T-helper 17 cell (primary cell): ENCODE measurements at regions not wholly inside any gene's neighbourhood (a gene's known extent, or its start where the extent isn't known, plus 50 kb on each side); places are given as distances from the start of the nearest gene placed in this dataset.

Experiments used
- ATAC-seq: fragments of 150-1000 bp; cut with Tn5 transposase; 2 replicates; pipeline ENCODE4 v1.10.0; 2021; ENCODE audit warnings: mild to moderate bottlenecking, moderate library complexity
- DNase-seq, 3 donors: peaks; one replicate each; pipeline versions ENCODE4 v3.0.0 to v3.0.0-alpha.2; 2020 to 2021
- H3K9me3 ChIP-seq: one replicate; pipeline ENCODE4 v1.7.0; 2013; ENCODE audit warnings: low read length, mild to moderate bottlenecking; ENCODE audit not compliant: control insufficient read depth, poor library complexity, severe bottlenecking
- H3K27ac Mint-ChIP-seq: one replicate; pipeline ENCODE4 v1.8.0; 2022; ENCODE audit warnings: mild to moderate bottlenecking, moderate library complexity, mixed read lengths
- H3K27me3 Mint-ChIP-seq: one replicate; pipeline ENCODE4 v1.8.0; 2022; ENCODE audit warnings: mixed read lengths
- H3K36me3 Mint-ChIP-seq: one replicate; pipeline ENCODE4 v1.8.0; 2022; ENCODE audit warnings: low read depth, mixed read lengths
- H3K4me1 Mint-ChIP-seq: one replicate; pipeline ENCODE4 v1.8.0; 2022; ENCODE audit warnings: mild to moderate bottlenecking, mixed read lengths
- H3K4me3 Mint-ChIP-seq: one replicate; pipeline ENCODE4 v1.8.0; 2022; ENCODE audit warnings: mild to moderate bottlenecking, moderate library complexity, mixed read lengths

DNA sequence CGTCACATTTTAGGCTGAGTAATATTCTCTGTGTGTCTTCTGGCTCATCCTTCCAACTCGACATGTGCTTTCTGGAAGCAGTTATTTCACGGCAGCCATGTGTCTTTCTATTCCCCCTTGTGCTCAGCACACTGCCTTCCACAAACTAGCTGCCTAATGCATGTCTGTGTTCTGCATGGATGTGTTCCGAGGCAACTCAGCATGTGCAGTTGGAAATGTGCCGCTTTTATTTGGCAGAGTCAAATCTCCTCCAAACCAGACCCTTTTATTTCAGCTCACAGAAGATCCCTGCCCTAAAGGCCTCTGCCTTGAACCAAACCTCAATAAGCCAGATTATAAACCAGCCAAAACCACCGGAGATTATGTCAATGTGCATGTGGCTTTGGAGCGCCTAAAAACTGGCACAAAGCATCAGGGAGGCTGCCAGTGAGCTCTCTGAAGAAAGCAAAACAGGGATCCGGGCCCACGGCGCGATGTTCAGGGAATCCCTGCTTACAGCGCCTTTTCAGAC lies 360.2 kb downstream of the DEPDC1B start:
- no peak overlapping the region for H3K27ac Mint-ChIP-seq
- no peaks in the 10 kb centered on the region for H3K27me3 Mint-ChIP-seq
- no peak for ATAC-seq
- H3K4me1 Mint-ChIP-seq = no peaks in the 10 kb centered on the region
- H3K9me3 ChIP-seq = no peaks in the 10 kb centered on the region
- no peak for DNase-seq
- no peaks in the 10 kb centered on the region for H3K36me3 Mint-ChIP-seq
- H3K4me3 Mint-ChIP-seq = no peak overlapping the region

GRCh38 chr5:60338846-60339245 lies 361.1 kb downstream of the DEPDC1B start:
- no peak for DNase-seq
- H3K27me3 Mint-ChIP-seq = no peaks in the 10 kb centered on the region
- no peaks in the 10 kb centered on the region for H3K4me1 Mint-ChIP-seq
- no peak overlapping the region for H3K4me3 Mint-ChIP-seq
- H3K36me3 Mint-ChIP-seq = no peaks in the 10 kb centered on the region
- no peaks in the 10 kb centered on the region for H3K9me3 ChIP-seq
- no peak for ATAC-seq
- no peak overlapping the region for H3K27ac Mint-ChIP-seq

- Mint-ChIP-seq H3K4me1 (no peaks in the 10 kb centered on the region), H3K27ac (no peak overlapping the region), H3K4me3 (no peak overlapping the region), H3K27me3 (no peaks in the 10 kb centered on the region), H3K36me3 (no peaks in the 10 kb centered on the region)
- DNase-seq = no peak
- no peaks in the 10 kb centered on the region for H3K9me3 ChIP-seq
- ATAC-seq = no peak
These were observed 363.5 kb downstream of the DEPDC1B start for GRCh38 chr5:60336491-60336890.

- H3K27me3 Mint-ChIP-seq = no peaks in the 10 kb centered on the region
- ATAC-seq (no peak), DNase-seq (no peak)
- no peaks in the 10 kb centered on the region for H3K36me3 Mint-ChIP-seq
- no peak overlapping the region for H3K4me3 Mint-ChIP-seq
- no peaks in the 10 kb centered on the region for H3K9me3 ChIP-seq
- no peak overlapping the region for H3K27ac Mint-ChIP-seq
- H3K4me1 Mint-ChIP-seq = no peaks in the 10 kb centered on the region
These were observed 364.1 kb downstream of the DEPDC1B start for GRCh38 chr5:60335913-60336312.

- H3K4me1 Mint-ChIP-seq = no peaks in the 10 kb centered on the region
- no peak overlapping the region for H3K27ac Mint-ChIP-seq
- no peaks in the 10 kb centered on the region for H3K36me3 Mint-ChIP-seq
- no peaks in the 10 kb centered on the region for H3K27me3 Mint-ChIP-seq
- no peak for ATAC-seq
- no peak overlapping the region for H3K4me3 Mint-ChIP-seq
- H3K9me3 ChIP-seq = no peaks in the 10 kb centered on the region
- DNase-seq = no peak
These were observed 365.7 kb downstream of the DEPDC1B start for GRCh38 chr5:60334281-60334713.

DNA sequence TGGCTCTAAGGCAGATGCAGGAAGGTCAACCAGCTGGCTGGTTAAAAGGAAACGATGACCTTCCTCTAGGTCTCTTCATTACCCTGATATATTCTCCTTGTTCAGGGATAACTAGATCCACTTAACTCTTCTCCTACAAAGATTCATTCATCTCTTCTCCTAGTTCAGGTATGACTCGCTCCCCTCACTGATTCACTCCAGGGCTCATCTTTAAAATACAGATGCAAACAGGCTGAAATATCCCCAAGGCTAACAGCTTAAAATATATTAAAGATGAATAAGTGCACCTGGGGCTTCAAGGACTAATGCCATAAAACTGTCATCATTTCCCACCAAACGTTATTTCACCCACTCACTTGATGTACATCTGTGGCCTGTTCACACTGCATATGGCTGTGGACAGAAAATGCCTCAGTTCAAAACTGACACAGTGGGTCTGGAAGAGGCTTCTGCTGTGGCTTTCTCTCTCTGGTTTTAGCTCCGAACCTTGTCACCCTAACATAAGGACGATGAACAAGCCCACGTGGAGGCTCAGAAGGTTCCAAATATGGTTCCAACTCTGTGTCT lies 366.9 kb downstream of the DEPDC1B start:
- H3K9me3 ChIP-seq = no peaks in the 10 kb centered on the region
- H3K27me3 Mint-ChIP-seq = no peaks in the 10 kb centered on the region
- ATAC-seq = no peak
- no peak overlapping the region for H3K4me3 Mint-ChIP-seq
- no peaks in the 10 kb centered on the region for H3K36me3 Mint-ChIP-seq
- H3K4me1 Mint-ChIP-seq = no peaks in the 10 kb centered on the region
- DNase-seq = no peak
- no peak overlapping the region for H3K27ac Mint-ChIP-seq

GRCh38 chr5:60332244-60333004 lies 367.5 kb downstream of the DEPDC1B start:
- no peak overlapping the region for H3K27ac Mint-ChIP-seq
- no peaks in the 10 kb centered on the region for H3K27me3 Mint-ChIP-seq
- DNase-seq (no peak), ATAC-seq (no peak)
- H3K4me3 Mint-ChIP-seq = no peak overlapping the region
- H3K36me3 Mint-ChIP-seq = no peaks in the 10 kb centered on the region
- H3K9me3 ChIP-seq = no peaks in the 10 kb centered on the region
- no peaks in the 10 kb centered on the region for H3K4me1 Mint-ChIP-seq

GRCh38 chr5:60330236-60330635 lies 369.7 kb downstream of the DEPDC1B start:
- no peaks in the 10 kb centered on the region for H3K27me3 Mint-ChIP-seq
- H3K27ac Mint-ChIP-seq = no peak overlapping the region
- no peaks in the 10 kb centered on the region for H3K9me3 ChIP-seq
- H3K36me3 Mint-ChIP-seq = no peaks in the 10 kb centered on the region
- ATAC-seq = no peak
- DNase-seq = no peak
- H3K4me1 Mint-ChIP-seq = no peaks in the 10 kb centered on the region
- H3K4me3 Mint-ChIP-seq = no peak overlapping the region

DNA sequence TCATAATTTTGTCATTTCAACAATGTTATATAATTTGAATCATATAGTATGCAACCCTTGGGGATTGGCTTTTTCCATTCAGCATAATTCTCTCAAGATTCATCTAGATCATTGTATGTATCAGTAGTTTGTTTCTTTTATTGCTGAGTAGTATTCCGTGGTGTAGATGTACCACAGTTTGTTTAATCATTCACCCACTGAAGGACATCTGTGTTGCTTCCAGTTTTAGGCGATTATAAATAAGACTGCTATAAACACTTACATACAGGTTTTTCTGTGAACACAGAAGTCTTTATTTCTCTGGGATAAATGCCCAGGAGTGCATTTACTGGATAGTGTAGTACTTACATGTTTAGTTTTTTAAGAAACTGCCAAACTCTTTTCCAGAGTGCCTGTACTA lies 374.1 kb downstream of the DEPDC1B start:
- Mint-ChIP-seq H3K4me3 (no peak overlapping the region), H3K27ac (no peak overlapping the region), H3K27me3 (no peaks in the 10 kb centered on the region), H3K4me1 (no peaks in the 10 kb centered on the region), H3K36me3 (no peaks in the 10 kb centered on the region)
- DNase-seq (no peak), ATAC-seq (no peak)
- peaks cover 3% of the 10 kb centered on the region for H3K9me3 ChIP-seq

DNA sequence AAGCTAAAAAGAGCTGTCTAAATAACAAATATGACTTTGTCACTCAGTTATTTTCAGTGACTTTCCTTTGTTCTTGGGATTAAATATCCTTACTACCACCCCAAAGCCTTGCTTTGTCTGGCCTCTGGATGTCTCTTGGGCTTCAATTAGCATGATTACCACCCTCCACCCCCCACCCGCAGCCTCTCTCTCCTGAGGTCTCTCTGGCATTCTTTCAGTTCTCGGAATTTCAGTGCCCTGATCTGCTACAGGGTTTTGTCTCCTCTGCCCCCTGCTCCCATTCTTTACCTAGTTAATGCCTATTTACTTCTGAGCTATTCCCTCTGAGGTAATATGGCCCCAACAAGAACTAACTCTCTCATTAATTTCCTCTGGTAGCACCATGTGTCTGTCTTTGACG lies 376.4 kb downstream of the DEPDC1B start:
- no peaks in the 10 kb centered on the region for H3K4me1 Mint-ChIP-seq

DNA sequence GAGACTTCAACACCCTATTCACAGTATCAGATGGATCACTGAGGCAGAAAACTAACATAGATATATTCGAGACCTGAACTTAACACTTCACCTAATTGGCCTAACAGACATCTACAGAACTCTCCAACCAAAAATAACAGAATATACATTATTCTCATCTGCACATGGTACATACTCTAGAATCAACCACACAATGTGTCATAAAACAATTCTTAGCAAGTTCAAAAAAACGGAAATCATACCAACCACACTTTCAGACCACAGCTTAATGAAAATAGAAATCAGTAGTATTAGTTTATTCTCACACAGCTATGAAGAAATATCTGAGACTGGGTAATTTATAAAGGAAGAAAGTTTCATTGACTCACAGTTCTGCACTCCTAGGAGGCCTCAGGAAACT lies 387.9 kb downstream of the DEPDC1B start:
- DNase-seq (no peak), ATAC-seq (no peak)
- H3K4me1 Mint-ChIP-seq = no peaks in the 10 kb centered on the region
- H3K4me3 Mint-ChIP-seq = no peak overlapping the region
- no peaks in the 10 kb centered on the region for H3K9me3 ChIP-seq
- H3K36me3 Mint-ChIP-seq = no peaks in the 10 kb centered on the region
- no peak overlapping the region for H3K27ac Mint-ChIP-seq
- no peaks in the 10 kb centered on the region for H3K27me3 Mint-ChIP-seq

More for the DNA sequence above, 376.4 kb downstream of the DEPDC1B start:
- Mint-ChIP-seq H3K27me3 (no peaks in the 10 kb centered on the region), H3K36me3 (no peaks in the 10 kb centered on the region), H3K4me3 (no peak overlapping the region), H3K27ac (no peak overlapping the region)
- H3K9me3 ChIP-seq = peaks cover 3% of the 10 kb centered on the region
- DNase-seq (no peak), ATAC-seq (no peak)

DNA sequence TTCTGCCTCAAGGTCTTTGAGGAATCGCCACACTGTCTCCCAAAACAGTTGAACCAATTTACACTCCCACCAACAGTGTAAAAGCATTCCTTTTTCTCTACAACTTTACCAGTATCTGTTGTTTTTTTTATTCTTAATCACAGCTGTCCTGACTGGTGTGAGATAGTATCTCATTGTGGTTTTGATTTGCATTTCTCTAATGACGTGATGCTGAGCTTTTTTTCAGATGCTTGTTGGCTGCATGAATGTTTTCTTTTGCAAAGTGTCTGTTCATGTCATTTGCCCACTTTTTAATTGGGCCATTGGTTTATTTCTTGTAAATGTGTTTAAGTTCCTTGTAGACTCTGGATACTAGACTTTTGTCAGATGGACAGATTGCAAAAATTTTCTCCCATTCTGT lies 400.0 kb downstream of the DEPDC1B start:
- Mint-ChIP-seq H3K27me3 (no peaks in the 10 kb centered on the region), H3K36me3 (no peaks in the 10 kb centered on the region), H3K4me1 (no peaks in the 10 kb centered on the region), H3K4me3 (no peak overlapping the region), H3K27ac (no peak overlapping the region)
- DNase-seq (no peak), ATAC-seq (no peak)
- H3K9me3 ChIP-seq = no peaks in the 10 kb centered on the region

DNA sequence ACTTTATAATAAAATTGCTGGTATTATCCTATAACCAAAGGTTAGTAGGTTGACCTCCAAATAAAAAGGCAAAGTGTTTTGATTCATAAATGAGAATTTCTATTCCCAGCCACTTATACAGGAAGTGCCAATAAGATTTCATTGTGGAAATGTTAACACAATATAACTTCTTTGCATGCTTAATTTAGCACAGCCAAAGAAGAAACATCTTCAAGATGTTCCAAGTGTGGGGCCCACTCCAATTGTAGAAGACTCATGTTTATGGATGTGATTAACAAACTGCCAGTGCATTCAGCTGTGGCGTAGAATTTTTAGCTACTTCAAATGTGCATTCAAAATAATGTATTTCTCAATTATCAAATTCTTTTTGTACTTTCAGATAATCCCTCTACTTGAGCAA lies 402.3 kb downstream of the DEPDC1B start:
- Mint-ChIP-seq H3K27ac (no peak overlapping the region), H3K27me3 (no peaks in the 10 kb centered on the region), H3K36me3 (no peaks in the 10 kb centered on the region), H3K4me1 (no peaks in the 10 kb centered on the region), H3K4me3 (no peak overlapping the region)
- DNase-seq (no peak), ATAC-seq (no peak)
- no peaks in the 10 kb centered on the region for H3K9me3 ChIP-seq

DNA sequence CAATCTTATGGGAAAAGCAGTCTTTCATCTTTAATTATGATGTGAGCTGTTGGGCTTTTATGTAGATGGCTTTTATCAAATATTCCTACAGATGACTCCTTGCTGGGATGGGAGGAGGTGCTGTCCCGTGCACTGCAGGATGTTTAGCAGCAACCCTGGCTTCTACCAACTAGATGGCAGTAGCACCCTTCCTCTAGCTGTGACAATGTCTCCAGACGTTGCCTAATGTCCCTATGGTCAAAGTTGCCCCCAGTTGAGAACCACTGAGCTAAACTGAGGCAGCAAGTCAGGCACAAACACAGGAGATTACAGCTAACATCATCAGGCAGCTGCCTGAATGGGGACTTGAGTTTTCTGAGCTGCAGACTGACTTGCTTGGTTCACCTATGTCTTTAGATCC lies 401.9 kb upstream of the PDE4D start:
- Mint-ChIP-seq H3K4me1 (no peaks in the 10 kb centered on the region), H3K27me3 (no peaks in the 10 kb centered on the region), H3K36me3 (no peaks in the 10 kb centered on the region), H3K27ac (no peak overlapping the region), H3K4me3 (no peak overlapping the region)
- ATAC-seq (no peak), DNase-seq (no peak)
- no peaks in the 10 kb centered on the region for H3K9me3 ChIP-seq
